Endothelial cell of umbilical vein (primary cell): ENCODE measurements at regions not wholly inside any gene's neighbourhood (a gene's known extent, or its start where the extent isn't known, plus 50 kb on each side); places are given as distances from the start of the nearest gene placed in this dataset.

Experiments
- BruUV-seq: library from RNA; stranded (reverse); fragments of 400-500 nt; replicated peaks from 2 replicates; lab custom pipeline; 2021; lab: Mats Ljungman, UMichigan
- CTCF ChIA-PET: fragments of 300-600, 350-600 bp; sonication (Branson Sonifier 250); formaldehyde crosslinking; loops from one replicate; lab custom pipeline; 2021; ENCODE audit warnings: antibody characterized with exemption, inconsistent platforms; lab: Charles Lee
- POLR2A ChIA-PET: fragments of 300-600, 350-600 bp; sonication (Branson Sonifier 250); formaldehyde crosslinking; loops from one replicate; lab custom pipeline; 2021; ENCODE audit warnings: antibody characterized with exemption, inconsistent platforms; lab: Charles Lee
- DNase-seq: peaks from one replicate; pipeline ENCODE4 v3.0.0-alpha.2; 2011; ENCODE audit warnings: low read depth, low spot score
- FAIRE-seq: peaks from 2 replicates; lab custom pipeline; 2011; peaks lifted over from hg19 to GRCh38; lab: Jason Lieb, UNC
- H2AFZ ChIP-seq: 2 replicates; pipeline ENCODE4 v1.6.0; 2012; ENCODE audit warnings: low read depth, low read length, control low read depth, inconsistent platforms
- H3K27ac ChIP-seq: 2 replicates; pipeline ENCODE4 v1.5.1; 2011; ENCODE audit warnings: low read depth, mild to moderate bottlenecking, control low read depth, low read length, moderate library complexity; ENCODE audit not compliant: insufficient read depth
- H3K27me3 ChIP-seq, 2 experiments: 2 replicates each; pipeline versions ENCODE4 v1.6.0 to v1.6.1; 2011; ENCODE audit warnings: low read length in 2 of 2, mixed read lengths in 1 of 2; ENCODE audit not compliant: control insufficient read depth in 2 of 2, insufficient read depth in 2 of 2
- H3K36me3 ChIP-seq, 2 experiments: 2 replicates in 1 of 2; 3 replicates in 1 of 2; pipeline ENCODE4 v1.5.1; 2011; ENCODE audit warnings: low read length in 2 of 2, mild to moderate bottlenecking in 1 of 2, moderate library complexity in 1 of 2; ENCODE audit not compliant: control insufficient read depth in 2 of 2, insufficient read depth in 2 of 2; ENCODE audit errors: extremely low read depth in 1 of 2
- H3K4me1 ChIP-seq: 3 replicates; pipeline ENCODE4 v1.5.1; 2011; ENCODE audit warnings: mild to moderate bottlenecking, low read length; ENCODE audit not compliant: control insufficient read depth, insufficient read depth; ENCODE audit errors: extremely low read depth
- H3K4me2 ChIP-seq: 2 replicates; pipeline ENCODE4 v1.6.1; 2011; ENCODE audit warnings: low read length, control low read depth, mixed read lengths; ENCODE audit not compliant: insufficient read depth
- H3K4me3 ChIP-seq, 3 experiments: fragments of 200-600 bp in 1 of 3; sonication (generic), shearing (Covaris generic) in 1 of 3; replicated peaks in 1 of 3; 2 replicates each; pipeline ENCODE4 v1.5.1; 2011 to 2016; ENCODE audit warnings: control low read depth in 3 of 3, low read length in 3 of 3, mild to moderate bottlenecking in 2 of 3, inconsistent platforms in 1 of 3, low read depth in 1 of 3, moderate library complexity in 1 of 3; ENCODE audit not compliant: insufficient read depth in 1 of 3
- H3K79me2 ChIP-seq: 2 replicates; pipeline ENCODE4 v1.6.0; 2012; ENCODE audit warnings: low read length, inconsistent platforms; ENCODE audit not compliant: control insufficient read depth, insufficient read depth
- H3K9ac ChIP-seq: replicated peaks from 2 replicates; pipeline ENCODE3; 2011; ENCODE audit warnings: low read length, control low read depth; ENCODE audit not compliant: insufficient read depth; ENCODE audit errors: extremely low read depth
- H3K9me1 ChIP-seq: replicated peaks from 3 replicates; pipeline ENCODE4 v1.6.0; 2011; ENCODE audit warnings: mild to moderate bottlenecking, low read length; ENCODE audit not compliant: control insufficient read depth, insufficient read depth; ENCODE audit errors: extremely low read depth
- H3K9me3 ChIP-seq: replicated peaks from 2 replicates; pipeline ENCODE4 v1.5.1; 2012; ENCODE audit warnings: low read length, inconsistent platforms; ENCODE audit not compliant: control insufficient read depth, insufficient read depth
- H4K20me1 ChIP-seq: replicated peaks from 2 replicates; pipeline ENCODE3; 2011; ENCODE audit warnings: mild to moderate bottlenecking, low read length; ENCODE audit not compliant: control insufficient read depth, insufficient read depth; ENCODE audit errors: extremely low read depth
- CTCF ChIP-seq, 2 donors: IDR thresholded peaks; 1 replicate in 1 of 2; 2 replicates in 1 of 2; pipeline ENCODE4 v1.5.1; 2011; ENCODE audit warnings: low read length in 2 of 2, mild to moderate bottlenecking in 2 of 2, moderate library complexity in 2 of 2, control low read depth in 1 of 2, inconsistent platforms in 1 of 2, low read depth in 1 of 2; ENCODE audit not compliant: insufficient read depth in 1 of 2; ENCODE audit errors: extremely low read depth in 1 of 2
- EZH2 ChIP-seq: IDR thresholded peaks from 2 replicates; pipeline ENCODE4 v1.6.1; 2012; ENCODE audit warnings: borderline replicate concordance, low read depth, mild to moderate bottlenecking, moderate library complexity, low read length, inconsistent platforms; ENCODE audit not compliant: severe bottlenecking
- FOS ChIP-seq: IDR thresholded peaks from 2 replicates; pipeline ENCODE4 v1.6.1; 2011; ENCODE audit warnings: mild to moderate bottlenecking, low read length, moderate library complexity, borderline replicate concordance; ENCODE audit not compliant: insufficient read depth
- JUN ChIP-seq: IDR thresholded peaks from 2 replicates; pipeline ENCODE4 v1.6.1; 2011; ENCODE audit warnings: borderline replicate concordance, low read depth; ENCODE audit not compliant: insufficient read length, insufficient read depth
- MYC ChIP-seq: IDR thresholded peaks from one replicate; pipeline ENCODE4 v1.6.1; 2011; ENCODE audit warnings: mild to moderate bottlenecking, low read depth, low read length
- POLR2AphosphoS5 ChIP-seq: IDR thresholded peaks from 2 replicates; pipeline ENCODE4 v1.6.1; 2012; ENCODE audit warnings: low read depth, mild to moderate bottlenecking, control low read depth, low read length, moderate library complexity; ENCODE audit not compliant: insufficient read depth
- dilution Hi-C: fragments of 300-500 bp; cut with MboI; formaldehyde crosslinking; loops from one replicate; pipeline ENCODE4 v1.15.0; 2019; ENCODE audit warnings: low sequenced_read_pairs; ENCODE audit not compliant: extremely low pct_ligation_motif_present
- intact Hi-C: fragments of 100-400 bp; cut with micrococcal nuclease; formaldehyde crosslinking; loops from one replicate; pipeline ENCODE4 v1.10.0; 2022

GRCh38 chrX:102840871-102841705 is 96.0 kb upstream of the RAB40AL start:
- H3K4me3 ChIP-seq: no peak overlapping the region
- no peak overlapping the region for H2AFZ ChIP-seq
- no TSS peak for BruUV-seq
- DNase-seq (peak; percentile 66), FAIRE-seq (peak; percentile 91)
- no peaks in the 10 kb centered on the region for H3K9me3 ChIP-seq
- H3K9ac ChIP-seq: no peak overlapping the region
- H3K27ac ChIP-seq: peak overlapping the region; percentile 20
- no peaks in the 10 kb centered on the region for H3K79me2 ChIP-seq
- intact Hi-C loops (no loop called here), dilution Hi-C loops (no loop called here)
- H4K20me1 ChIP-seq: no peaks in the 10 kb centered on the region
- peaks cover 16% of the 10 kb centered on the region for H3K4me1 ChIP-seq
- H3K4me2 ChIP-seq: peak overlapping the region; percentile 36
- H3K9me1 ChIP-seq: no peaks in the 10 kb centered on the region
- POLR2A ChIA-PET: no interaction called here
- H3K27me3 ChIP-seq: no peaks in the 10 kb centered on the region
- CTCF ChIA-PET: interaction anchor here (1.0 kb wide), 3 partner anchors 17 to 23 kb away, joined by 3 to 6 read pairs (median 5); no protein-coding TSS in a partner anchor
- H3K36me3 ChIP-seq: no peaks in the 10 kb centered on the region
- TF ChIP-seq EZH2 (no peak), CTCF (IDR thresholded peaks at IDR 0.05; ENCODE audit: extremely low read depth in 1 of 2, insufficient read depth in 1 of 2, low read depth in 1 of 2, low read length in 2 of 2) (peak in 1 of 2 donors; percentile 4), JUN (peak; percentile 14), POLR2AphosphoS5 (no peak), FOS (peak; percentile 56), MYC (no peak)
